ENCODE measurements at regions not wholly inside any gene's neighbourhood (a gene's known extent, or its start where the extent isn't known, plus 50 kb on each side); places are given as distances from the start of the nearest gene placed in this dataset.
"Not testable (repeated sequence)": the region's sequence is repeated elsewhere in the genome, so short reads cannot be mapped to it uniquely, and the experiment has no call there.

- Histone ChIP-seq H3K4me3 (no peak overlapping the region), H3K9me3 (no peaks in the 10 kb centered on the region), H3K27me3 (peaks cover 0 to 3% of the 10 kb centered on the region in 2 donors), H3K36me3 (no peaks in the 10 kb centered on the region), H3K4me1 (no peaks in the 10 kb centered on the region), H3K27ac (no peak overlapping the region)
- DNase-seq = no peak
- TF ChIP-seq POLR2A (IDR thresholded peaks at IDR 0.05) = no peak
- TF ChIP-seq CTCF (IDR thresholded peaks at IDR 0.05) = no peak
- intact Hi-C loops (cut with DNase I; ENCODE audit: low total_unique reads) = no loop called here
These were observed 1930.9 kb upstream of the DEFB115 start for GRCh38 chr20:29326376-29327070.

- H3K9me3 ChIP-seq; H3K4me3 ChIP-seq; DNase-seq; H3K36me3 ChIP-seq; H3K27me3 ChIP-seq; H3K27ac ChIP-seq; intact Hi-C loops (cut with DNase I; ENCODE audit: low total_unique reads); H3K4me1 ChIP-seq: not testable (repeated sequence)
These were observed 1929.7 kb upstream of the DEFB115 start for GRCh38 chr20:29327600-29328420.

- intact Hi-C loops (cut with DNase I; ENCODE audit: low total_unique reads); H3K27ac ChIP-seq; H3K4me3 ChIP-seq; H3K27me3 ChIP-seq; DNase-seq; H3K9me3 ChIP-seq; H3K36me3 ChIP-seq; H3K4me1 ChIP-seq: not testable (repeated sequence)
These were observed 1926.9 kb upstream of the DEFB115 start for GRCh38 chr20:29330429-29331115.

- Histone ChIP-seq H3K4me1 (no peaks in the 10 kb centered on the region), H3K27me3 (no peaks in the 10 kb centered on the region), H3K36me3 (no peaks in the 10 kb centered on the region), H3K9me3 (no peaks in the 10 kb centered on the region), H3K4me3 (no peak overlapping the region), H3K27ac (no peak overlapping the region)
- no peak for DNase-seq
- TF ChIP-seq POLR2A (IDR thresholded peaks at IDR 0.05) (no peak), CTCF (IDR thresholded peaks at IDR 0.05) (no peak)
- intact Hi-C loops (cut with DNase I; ENCODE audit: low total_unique reads) = no loop called here
These were observed 1907.6 kb upstream of the DEFB115 start for GRCh38 chr20:29349836-29350235.

GRCh38 chr20:29375937-29376336 is 1881.5 kb upstream of the DEFB115 start:
- intact Hi-C loops (cut with DNase I; ENCODE audit: low total_unique reads); H3K4me3 ChIP-seq; H3K36me3 ChIP-seq; DNase-seq; H3K27ac ChIP-seq; H3K9me3 ChIP-seq; H3K27me3 ChIP-seq; H3K4me1 ChIP-seq: not testable (repeated sequence)

- H3K4me1 ChIP-seq; H3K27ac ChIP-seq; H3K27me3 ChIP-seq; DNase-seq; H3K36me3 ChIP-seq; H3K4me3 ChIP-seq; H3K9me3 ChIP-seq; intact Hi-C loops (cut with DNase I; ENCODE audit: low total_unique reads): not testable (repeated sequence)
These were observed 1864.6 kb upstream of the DEFB115 start for GRCh38 chr20:29392853-29393252.

All from uterus (tissue), 3 donors.